IPS DF 4.7 (cell line): ENCODE measurements at regions not wholly inside any gene's neighbourhood (a gene's known extent, or its start where the extent isn't known, plus 50 kb on each side); places are given as distances from the start of the nearest gene placed in this dataset.
"Not testable (repeated sequence)": the region's sequence is repeated elsewhere in the genome, so short reads cannot be mapped to it uniquely, and the experiment has no call there.

Experiments
- DNase-seq: peaks from one replicate; pipeline ENCODE4 v3.0.0-alpha.2; 2013; ENCODE audit warnings: low spot score; ENCODE audit errors: extremely low read depth

GRCh38 chr9:22508354-22508753 is 61.7 kb downstream of the DMRTA1 start:
- not testable (repeated sequence) for DNase-seq

- DNase-seq: no peak
Observed at GRCh38 chr9:22508790-22509189, 62.2 kb downstream of the DMRTA1 start.

- no peak for DNase-seq
Observed at GRCh38 chr9:22512495-22512894, 65.9 kb downstream of the DMRTA1 start.

GRCh38 chr9:22514871-22515270 is 68.2 kb downstream of the DMRTA1 start:
- no peak for DNase-seq

GRCh38 chr9:22522206-22522740 is 75.6 kb downstream of the DMRTA1 start:
- DNase-seq: no peak

GRCh38 chr9:22528485-22528884 is 81.9 kb downstream of the DMRTA1 start:
- DNase-seq: no peak

GRCh38 chr9:22529426-22530199 is 83.0 kb downstream of the DMRTA1 start:
- no peak for DNase-seq

GRCh38 chr9:22535780-22536179 is 89.2 kb downstream of the DMRTA1 start:
- no peak for DNase-seq

- no peak for DNase-seq
Observed at GRCh38 chr9:22537721-22538120, 91.1 kb downstream of the DMRTA1 start.

- no peak for DNase-seq
Observed at GRCh38 chr9:22548625-22549024, 102.0 kb downstream of the DMRTA1 start.

GRCh38 chr9:22574740-22575139 is 128.1 kb downstream of the DMRTA1 start:
- no peak for DNase-seq

GRCh38 chr9:22580788-22581187 is 134.2 kb downstream of the DMRTA1 start:
- DNase-seq: no peak

- no peak for DNase-seq
Observed at GRCh38 chr9:22582221-22582620, 135.6 kb downstream of the DMRTA1 start.

- no peak for DNase-seq
Observed at GRCh38 chr9:22588918-22589317, 142.3 kb downstream of the DMRTA1 start.

GRCh38 chr9:22590336-22591033 is 143.9 kb downstream of the DMRTA1 start:
- no peak for DNase-seq

GRCh38 chr9:22595805-22596204 is 149.2 kb downstream of the DMRTA1 start:
- DNase-seq: no peak

- DNase-seq: no peak
Observed at GRCh38 chr9:22617156-22617555, 170.5 kb downstream of the DMRTA1 start.

GRCh38 chr9:22622815-22623214 is 176.2 kb downstream of the DMRTA1 start:
- no peak for DNase-seq

GRCh38 chr9:22623236-22623635 is 176.6 kb downstream of the DMRTA1 start:
- DNase-seq: no peak

GRCh38 chr9:22625540-22625939 is 178.9 kb downstream of the DMRTA1 start:
- no peak for DNase-seq

- DNase-seq: no peak
Observed at GRCh38 chr9:22643541-22643940, 196.9 kb downstream of the DMRTA1 start.

- no peak for DNase-seq
Observed at GRCh38 chr9:22645893-22646292, 199.3 kb downstream of the DMRTA1 start.

- DNase-seq: no peak
Observed at GRCh38 chr9:22649384-22649783, 202.8 kb downstream of the DMRTA1 start.
